Osteocyte (in vitro differentiated cells): ENCODE measurements at regions not wholly inside any gene's neighbourhood (a gene's known extent, or its start where the extent isn't known, plus 50 kb on each side); places are given as distances from the start of the nearest gene placed in this dataset.

Source experiments
- DNase-seq: peaks from one replicate; pipeline ENCODE4 v3.0.0; 2021; ENCODE audit warnings: mixed read lengths; ENCODE audit not compliant: unreplicated experiment; ENCODE audit errors: extremely low spot score
- H3K27ac Mint-ChIP-seq: one replicate; pipeline ENCODE4 v1.8.0; 2021; ENCODE audit warnings: mild to moderate bottlenecking, mixed read lengths; ENCODE audit not compliant: unreplicated experiment
- H3K27me3 Mint-ChIP-seq: one replicate; pipeline ENCODE4 v1.8.0; 2021; ENCODE audit warnings: mixed read lengths; ENCODE audit not compliant: unreplicated experiment
- H3K36me3 Mint-ChIP-seq: one replicate; pipeline ENCODE4 v1.8.0; 2021; ENCODE audit warnings: mixed read lengths; ENCODE audit not compliant: unreplicated experiment
- H3K4me1 Mint-ChIP-seq: one replicate; pipeline ENCODE4 v1.8.0; 2021; ENCODE audit warnings: mixed read lengths; ENCODE audit not compliant: unreplicated experiment
- H3K4me3 Mint-ChIP-seq: one replicate; pipeline ENCODE4 v1.8.0; 2021; ENCODE audit warnings: mild to moderate bottlenecking, moderate library complexity, mixed read lengths; ENCODE audit not compliant: unreplicated experiment
- H3K9me3 Mint-ChIP-seq: one replicate; pipeline ENCODE4 v1.8.0; 2021; ENCODE audit warnings: mixed read lengths; ENCODE audit not compliant: unreplicated experiment
- TF ChIP-seq, protein P1 (sequence below): fragments of 200-600 bp; sonication (generic); IDR thresholded peaks from 2 replicates; pipeline ENCODE4 v1.5.0; 2021; ENCODE audit warnings: antibody characterized with exemption, mild to moderate bottlenecking, moderate library complexity

GRCh38 chr15:93860701-93861100, 370.7 kb upstream of the MCTP2 start:
- DNase-seq = no peak
- H3K36me3 Mint-ChIP-seq = no peaks in the 10 kb centered on the region
- no peaks in the 10 kb centered on the region for H3K4me1 Mint-ChIP-seq
- H3K4me3 Mint-ChIP-seq = no peak overlapping the region
- no peaks in the 10 kb centered on the region for H3K9me3 Mint-ChIP-seq
- H3K27me3 Mint-ChIP-seq = no peaks in the 10 kb centered on the region
- no peak overlapping the region for H3K27ac Mint-ChIP-seq
- TF ChIP-seq, protein P1, sequence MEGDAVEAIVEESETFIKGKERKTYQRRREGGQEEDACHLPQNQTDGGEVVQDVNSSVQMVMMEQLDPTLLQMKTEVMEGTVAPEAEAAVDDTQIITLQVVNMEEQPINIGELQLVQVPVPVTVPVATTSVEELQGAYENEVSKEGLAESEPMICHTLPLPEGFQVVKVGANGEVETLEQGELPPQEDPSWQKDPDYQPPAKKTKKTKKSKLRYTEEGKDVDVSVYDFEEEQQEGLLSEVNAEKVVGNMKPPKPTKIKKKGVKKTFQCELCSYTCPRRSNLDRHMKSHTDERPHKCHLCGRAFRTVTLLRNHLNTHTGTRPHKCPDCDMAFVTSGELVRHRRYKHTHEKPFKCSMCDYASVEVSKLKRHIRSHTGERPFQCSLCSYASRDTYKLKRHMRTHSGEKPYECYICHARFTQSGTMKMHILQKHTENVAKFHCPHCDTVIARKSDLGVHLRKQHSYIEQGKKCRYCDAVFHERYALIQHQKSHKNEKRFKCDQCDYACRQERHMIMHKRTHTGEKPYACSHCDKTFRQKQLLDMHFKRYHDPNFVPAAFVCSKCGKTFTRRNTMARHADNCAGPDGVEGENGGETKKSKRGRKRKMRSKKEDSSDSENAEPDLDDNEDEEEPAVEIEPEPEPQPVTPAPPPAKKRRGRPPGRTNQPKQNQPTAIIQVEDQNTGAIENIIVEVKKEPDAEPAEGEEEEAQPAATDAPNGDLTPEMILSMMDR = no peak

- H3K4me1 Mint-ChIP-seq = no peaks in the 10 kb centered on the region
- no peaks in the 10 kb centered on the region for H3K9me3 Mint-ChIP-seq
- H3K36me3 Mint-ChIP-seq = no peaks in the 10 kb centered on the region
- TF ChIP-seq, protein P1 = no peak
- H3K27me3 Mint-ChIP-seq = no peaks in the 10 kb centered on the region
- H3K4me3 Mint-ChIP-seq = no peak overlapping the region
- DNase-seq = no peak
- H3K27ac Mint-ChIP-seq = no peak overlapping the region
Measured at GRCh38 chr15:93859176-93859575, 372.2 kb upstream of the MCTP2 start.

GRCh38 chr15:93855181-93855826, 376.1 kb upstream of the MCTP2 start:
- no peaks in the 10 kb centered on the region for H3K27me3 Mint-ChIP-seq
- H3K9me3 Mint-ChIP-seq = no peaks in the 10 kb centered on the region
- TF ChIP-seq, protein P1 = no peak
- H3K4me3 Mint-ChIP-seq = no peak overlapping the region
- H3K4me1 Mint-ChIP-seq = no peaks in the 10 kb centered on the region
- no peaks in the 10 kb centered on the region for H3K36me3 Mint-ChIP-seq
- no peak overlapping the region for H3K27ac Mint-ChIP-seq
- DNase-seq = no peak

DNA sequence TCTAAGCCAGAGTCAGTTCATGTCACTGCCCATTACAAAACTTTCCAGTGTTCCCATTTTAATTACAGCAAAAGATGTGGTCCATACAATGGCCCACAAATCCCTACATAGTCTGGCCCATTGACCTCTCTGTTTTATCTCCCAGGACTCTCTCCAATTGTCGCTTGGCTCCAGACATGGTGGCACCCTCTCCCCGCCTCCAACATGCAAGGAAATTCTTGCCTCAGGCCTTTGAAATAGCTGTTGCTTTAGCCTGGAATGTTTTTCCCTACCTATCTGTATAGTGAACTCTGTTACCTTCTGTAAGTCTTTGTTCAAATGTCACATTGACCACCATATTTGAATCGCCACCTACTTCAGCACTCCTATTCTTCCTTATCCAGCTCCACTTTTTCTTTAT, 377.3 kb upstream of the MCTP2 start:
- Mint-ChIP-seq H3K4me1 (no peaks in the 10 kb centered on the region), H3K9me3 (no peaks in the 10 kb centered on the region), H3K4me3 (no peak overlapping the region), H3K36me3 (no peaks in the 10 kb centered on the region), H3K27me3 (no peaks in the 10 kb centered on the region), H3K27ac (no peak overlapping the region)
- TF ChIP-seq, protein P1 = no peak
- DNase-seq = no peak

GRCh38 chr15:93852761-93853160, 378.6 kb upstream of the MCTP2 start:
- TF ChIP-seq, protein P1 = no peak
- DNase-seq = no peak
- Mint-ChIP-seq H3K27me3 (no peaks in the 10 kb centered on the region), H3K4me1 (no peaks in the 10 kb centered on the region), H3K4me3 (no peak overlapping the region), H3K9me3 (no peaks in the 10 kb centered on the region), H3K36me3 (no peaks in the 10 kb centered on the region), H3K27ac (no peak overlapping the region)
